ENCODE measurements at regions not wholly inside any gene's neighbourhood (a gene's known extent, or its start where the extent isn't known, plus 50 kb on each side); places are given as distances from the start of the nearest gene placed in this dataset.
"Not testable (repeated sequence)": the region's sequence is repeated elsewhere in the genome, so short reads cannot be mapped to it uniquely, and the experiment has no call there.

GRCh38 chr20:30487947-30488926 lies 769.2 kb upstream of the DEFB115 start:
- Histone ChIP-seq H3K27me3 (peaks cover 0 to 10% (median 3%) of the 10 kb centered on the region in 3 donors), H3K9me3 (no peaks in the 10 kb centered on the region), H3K27ac (no peak overlapping the region), H3K36me3 (no peaks in the 10 kb centered on the region), H3K4me3 (no peak overlapping the region), H3K4me1 (no peaks in the 10 kb centered on the region)
- ATAC-seq (no peak), DNase-seq (no peak)
- in situ Hi-C loops (cut with MboI; ENCODE audit: low sequenced_read_pairs in 4 of 4): no loop called here
- intact Hi-C loops (cut with DNase I; ENCODE audit: low total_unique reads): no loop called here
- TF ChIP-seq CTCF (IDR thresholded peaks at IDR 0.05 in 4 of 5, conservative IDR thresholded peaks at IDR 0.05 in 1 of 5) (no peak), POLR2A (IDR thresholded peaks at IDR 0.05) (no peak)

GRCh38 chr20:30488941-30489613 lies 768.4 kb upstream of the DEFB115 start:
- DNase-seq (no peak), ATAC-seq (no peak)
- Histone ChIP-seq H3K36me3 (no peaks in the 10 kb centered on the region), H3K27me3 (peaks cover 0 to 10% (median 3%) of the 10 kb centered on the region in 3 donors), H3K9me3 (no peaks in the 10 kb centered on the region), H3K4me3 (no peak overlapping the region), H3K27ac (no peak overlapping the region), H3K4me1 (no peaks in the 10 kb centered on the region)
- intact Hi-C loops (cut with DNase I; ENCODE audit: low total_unique reads): no loop called here
- in situ Hi-C loops (cut with MboI; ENCODE audit: low sequenced_read_pairs in 4 of 4): no loop called here
- no peak for TF ChIP-seq CTCF (IDR thresholded peaks at IDR 0.05 in 4 of 5, conservative IDR thresholded peaks at IDR 0.05 in 1 of 5)

GRCh38 chr20:30489614-30490003 lies 767.9 kb upstream of the DEFB115 start:
- intact Hi-C loops (cut with DNase I; ENCODE audit: low total_unique reads): no loop called here
- in situ Hi-C loops (cut with MboI; ENCODE audit: low sequenced_read_pairs in 4 of 4): no loop called here
- H3K27me3 ChIP-seq: peaks cover 0 to 10% (median 3%) of the 10 kb centered on the region in 3 donors
- H3K9me3 ChIP-seq: no peaks in the 10 kb centered on the region
- ATAC-seq (no peak), DNase-seq (no peak)
- TF ChIP-seq CTCF (IDR thresholded peaks at IDR 0.05 in 4 of 5, conservative IDR thresholded peaks at IDR 0.05 in 1 of 5) (no peak), POLR2A (IDR thresholded peaks at IDR 0.05) (no peak)
- no peaks in the 10 kb centered on the region for H3K36me3 ChIP-seq
- H3K4me1 ChIP-seq: no peaks in the 10 kb centered on the region
- no peak overlapping the region for H3K27ac ChIP-seq
- H3K4me3 ChIP-seq: no peak overlapping the region

- in situ Hi-C loops (cut with MboI; ENCODE audit: low sequenced_read_pairs in 4 of 4): no loop called here
- no peaks in the 10 kb centered on the region for H3K36me3 ChIP-seq
- intact Hi-C loops (cut with DNase I; ENCODE audit: low total_unique reads): no loop called here
- ATAC-seq (no peak), DNase-seq (no peak)
- H3K4me1 ChIP-seq: no peaks in the 10 kb centered on the region
- no peak overlapping the region for H3K27ac ChIP-seq
- no peak overlapping the region for H3K4me3 ChIP-seq
- H3K27me3 ChIP-seq: peaks cover 0 to 10% (median 3%) of the 10 kb centered on the region in 3 donors
- no peak for TF ChIP-seq CTCF (IDR thresholded peaks at IDR 0.05 in 4 of 5, conservative IDR thresholded peaks at IDR 0.05 in 1 of 5)
- no peaks in the 10 kb centered on the region for H3K9me3 ChIP-seq
Measured at GRCh38 chr20:30491016-30491415, 766.4 kb upstream of the DEFB115 start.

- DNase-seq; H3K27ac ChIP-seq; ATAC-seq; H3K4me1 ChIP-seq; H3K36me3 ChIP-seq; intact Hi-C loops (cut with DNase I; ENCODE audit: low total_unique reads); H3K9me3 ChIP-seq; in situ Hi-C loops (cut with MboI; ENCODE audit: low sequenced_read_pairs in 4 of 4); H3K27me3 ChIP-seq; H3K4me3 ChIP-seq: not testable (repeated sequence)
Measured at GRCh38 chr20:30496656-30497055, 760.8 kb upstream of the DEFB115 start.

GRCh38 chr20:30497191-30497590 lies 760.3 kb upstream of the DEFB115 start:
- intact Hi-C loops (cut with DNase I; ENCODE audit: low total_unique reads); H3K36me3 ChIP-seq; H3K4me3 ChIP-seq; H3K9me3 ChIP-seq; H3K27ac ChIP-seq; in situ Hi-C loops (cut with MboI; ENCODE audit: low sequenced_read_pairs in 4 of 4); H3K4me1 ChIP-seq; ATAC-seq; DNase-seq: not testable (repeated sequence)
- peaks cover 0 to 12% (median 0%) of the 10 kb centered on the region in 3 donors for H3K27me3 ChIP-seq

All from gastrocnemius medialis (tissue), 4 donors.